Endothelial cell of umbilical vein (primary cell): ENCODE measurements at regions not wholly inside any gene's neighbourhood (a gene's known extent, or its start where the extent isn't known, plus 50 kb on each side); places are given as distances from the start of the nearest gene placed in this dataset.

Source experiments
- CTCF ChIP-seq, 2 donors: IDR thresholded peaks; 1 replicate in 1 of 2; 2 replicates in 1 of 2; pipeline ENCODE4 v1.5.1; 2011; ENCODE audit warnings: low read length in 2 of 2, mild to moderate bottlenecking in 2 of 2, moderate library complexity in 2 of 2, control low read depth in 1 of 2, inconsistent platforms in 1 of 2, low read depth in 1 of 2; ENCODE audit not compliant: insufficient read depth in 1 of 2; ENCODE audit errors: extremely low read depth in 1 of 2
- EZH2 ChIP-seq: IDR thresholded peaks from 2 replicates; pipeline ENCODE4 v1.6.1; 2012; ENCODE audit warnings: borderline replicate concordance, low read depth, mild to moderate bottlenecking, moderate library complexity, low read length, inconsistent platforms; ENCODE audit not compliant: severe bottlenecking
- MYC ChIP-seq: IDR thresholded peaks from one replicate; pipeline ENCODE4 v1.6.1; 2011; ENCODE audit warnings: mild to moderate bottlenecking, low read depth, low read length
- POLR2A ChIP-seq: IDR thresholded peaks from 2 replicates; pipeline ENCODE4 v1.6.1; 2012; ENCODE audit warnings: low read depth, mild to moderate bottlenecking, control low read depth, low read length
- POLR2AphosphoS5 ChIP-seq: IDR thresholded peaks from 2 replicates; pipeline ENCODE4 v1.6.1; 2012; ENCODE audit warnings: low read depth, mild to moderate bottlenecking, control low read depth, low read length, moderate library complexity; ENCODE audit not compliant: insufficient read depth

DNA sequence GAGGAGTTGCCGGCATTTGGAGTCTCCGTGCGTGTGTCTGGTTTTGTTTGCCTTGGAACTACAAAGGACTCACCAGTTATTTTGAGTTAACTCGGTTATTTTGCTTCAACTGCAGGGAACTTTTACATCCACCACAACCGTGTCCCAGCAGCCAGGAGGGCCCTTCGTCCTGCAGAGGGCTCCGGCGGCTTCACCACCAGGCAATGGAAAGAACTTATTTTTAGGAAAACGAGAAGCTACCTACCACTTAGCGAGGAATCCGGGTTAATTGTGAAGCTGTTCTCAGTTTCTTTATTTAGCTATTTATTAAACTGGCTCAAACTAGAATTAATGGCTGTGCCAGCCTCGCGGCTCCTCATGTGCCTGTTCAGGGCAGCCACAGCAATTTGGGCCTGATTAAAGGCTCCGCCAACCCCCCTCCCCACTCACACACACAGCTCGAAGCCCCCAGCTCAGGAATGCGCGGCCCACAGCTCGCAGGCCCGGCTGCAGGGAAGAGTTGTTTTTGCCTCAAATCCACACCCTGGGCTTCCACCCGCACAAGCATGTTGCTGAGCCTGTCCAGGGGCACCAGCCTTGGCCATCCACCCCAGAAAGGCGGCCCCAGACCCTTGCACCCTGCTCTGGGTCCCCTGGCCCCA, 55.9 kb upstream of the FGF3 start:
- no peak for TF ChIP-seq EZH2
- no peak for TF ChIP-seq MYC
- no peak for TF ChIP-seq POLR2A
- TF ChIP-seq CTCF (IDR thresholded peaks at IDR 0.05; ENCODE audit: extremely low read depth in 1 of 2, insufficient read depth in 1 of 2, low read depth in 1 of 2, low read length in 2 of 2): no peak
- TF ChIP-seq POLR2AphosphoS5: no peak
